ENCODE measurements at regions not wholly inside any gene's neighbourhood (a gene's known extent, or its start where the extent isn't known, plus 50 kb on each side); places are given as distances from the start of the nearest gene placed in this dataset.

DNA sequence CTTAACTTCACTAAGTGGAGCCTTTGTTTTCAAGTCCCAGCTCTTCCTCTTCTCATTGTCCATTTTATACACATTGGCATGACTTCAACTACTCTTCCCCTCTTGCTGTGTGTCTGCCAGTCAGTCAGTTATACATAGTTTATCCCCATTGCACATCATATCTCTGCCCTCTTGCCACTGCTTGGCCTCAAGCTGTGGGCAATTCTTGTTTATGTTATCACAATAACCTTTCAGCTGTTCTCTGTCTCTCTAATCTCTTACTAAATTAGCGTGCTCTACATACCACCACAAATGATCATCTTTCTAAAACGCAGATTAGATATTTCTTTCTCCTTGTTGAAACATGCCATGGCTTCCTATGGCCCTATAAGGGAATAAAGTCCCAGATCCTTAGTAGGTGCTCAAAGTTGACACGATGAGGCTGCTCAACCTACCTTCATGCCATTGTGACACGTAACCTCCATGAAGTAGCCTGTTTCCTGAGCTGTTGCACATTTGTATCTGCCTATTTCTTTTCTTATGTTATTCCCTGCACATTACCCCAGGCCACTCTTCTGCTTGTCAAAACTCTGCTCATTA is 239.3 kb downstream of the GAS1 start:
- Histone ChIP-seq H3K4me2 (ENCODE audit: insufficient read depth, low read length) (no peak overlapping the region), H3K9ac (ENCODE audit: insufficient read depth in 1 of 2, low read depth in 2 of 2, low read length in 2 of 2) (no peak overlapping the region), H3K9me1 (ENCODE audit: control insufficient read depth, insufficient read depth, low read length) (no peaks in the 10 kb centered on the region), H3K36me3 (ENCODE audit: control insufficient read depth, insufficient read depth, low read length) (no peaks in the 10 kb centered on the region), H3K4me3 (no peak overlapping the region), H3K27ac (ENCODE audit: extremely low read depth, low read depth, low read length) (no peak overlapping the region), H2AFZ (ENCODE audit: low read depth, low read length) (no peak overlapping the region), H3K27me3 (ENCODE audit: control insufficient read depth in 2 of 2, insufficient read depth in 2 of 2, low read length in 2 of 2) (no peaks in the 10 kb centered on the region), H3K4me1 (replicated peaks in 1 of 2; ENCODE audit: control insufficient read depth in 2 of 2, insufficient read depth in 2 of 2, low read length in 2 of 2) (no peaks in the 10 kb centered on the region), H4K20me1 (replicated peaks; ENCODE audit: control insufficient read depth, insufficient read depth, low read length) (no peaks in the 10 kb centered on the region), H3K79me2 (ENCODE audit: control insufficient read depth, insufficient read depth, low read length) (no peaks in the 10 kb centered on the region), H3K9me3 (replicated peaks; ENCODE audit: control insufficient read depth, insufficient read depth, low read depth, low read length) (no peaks in the 10 kb centered on the region)
- FAIRE-seq (no peak), ATAC-seq (no peak), DNase-seq (ENCODE audit: extremely low read depth in 1 of 4, low spot score in 3 of 4) (no peak)
- POLR2A ChIA-PET = interaction anchor here (0.8 to 0.9 kb wide), 2 partner anchors 9 to 15 kb away, joined by 3 to 4 read pairs; no protein-coding TSS in a partner anchor
- CTCF ChIA-PET (ENCODE audit: low intra/inter-chr PET ratio) = no interaction called here
- WGBS (ENCODE audit: insufficient coverage, low coverage, missing lambda C conversion rate) = 2% methylated on average over 4 of the region's 4 CpGs
- in situ Hi-C loops (cut with MboI) (no loop called here), intact Hi-C loops (cut with micrococcal nuclease) (no loop called here)
- TF ChIP-seq PHF20 (IDR thresholded peaks at IDR 0.05; ENCODE audit: partially characterized antibody) (no peak), SNAPC5 (CRISPR knock-in tag; IDR thresholded peaks at IDR 0.05) (no peak), ZNF143 (CRISPR knock-in tag; IDR thresholded peaks at IDR 0.05) (no peak), CREM (IDR thresholded peaks at IDR 0.05; ENCODE audit: low read depth) (no peak), KLF1 (tag; IDR thresholded peaks at IDR 0.05) (no peak), TAF1 (IDR thresholded peaks at IDR 0.05; ENCODE audit: control insufficient read depth, extremely low read depth, insufficient read depth, low read length, severe bottlenecking) (no peak)
- TF ChIP-seq, protein P1, sequence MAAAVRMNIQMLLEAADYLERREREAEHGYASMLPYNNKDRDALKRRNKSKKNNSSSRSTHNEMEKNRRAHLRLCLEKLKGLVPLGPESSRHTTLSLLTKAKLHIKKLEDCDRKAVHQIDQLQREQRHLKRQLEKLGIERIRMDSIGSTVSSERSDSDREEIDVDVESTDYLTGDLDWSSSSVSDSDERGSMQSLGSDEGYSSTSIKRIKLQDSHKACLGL (CRISPR knock-in tag; IDR thresholded peaks at IDR 0.05; ENCODE audit: borderline replicate concordance, poor library complexity, severe bottlenecking) = no peak
- no TSS peak for BruUV-seq (replicated peaks)

All from K562 (cell line).